LNCAP (cell line): ENCODE measurements at regions not wholly inside any gene's neighbourhood (a gene's known extent, or its start where the extent isn't known, plus 50 kb on each side); places are given as distances from the start of the nearest gene placed in this dataset.

Source experiments
- TF ChIP-seq, protein P1 (sequence below): fragments of 450-650 bp; IDR thresholded peaks from 2 replicates; pipeline ENCODE4 v1.5.1; 2017; ENCODE audit warnings: mild to moderate bottlenecking

DNA sequence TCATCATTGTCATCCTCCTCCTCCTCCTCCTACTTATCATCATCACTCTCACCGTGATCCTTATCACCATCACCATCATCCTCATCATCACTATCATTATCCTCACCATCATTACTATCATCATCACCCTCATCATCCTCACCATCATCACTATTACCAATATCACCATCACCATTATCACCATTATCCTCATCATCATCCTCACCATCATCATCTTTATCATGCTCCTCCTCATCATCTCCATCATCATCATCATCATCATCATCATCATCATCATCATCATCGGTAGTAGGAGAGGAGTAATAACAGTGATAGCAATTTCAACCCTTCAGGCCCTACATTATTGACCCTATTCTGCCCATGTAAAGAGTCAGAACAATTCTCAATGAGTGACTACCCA is 345.9 kb upstream of the ZNF32 start:
- TF ChIP-seq, protein P1, sequence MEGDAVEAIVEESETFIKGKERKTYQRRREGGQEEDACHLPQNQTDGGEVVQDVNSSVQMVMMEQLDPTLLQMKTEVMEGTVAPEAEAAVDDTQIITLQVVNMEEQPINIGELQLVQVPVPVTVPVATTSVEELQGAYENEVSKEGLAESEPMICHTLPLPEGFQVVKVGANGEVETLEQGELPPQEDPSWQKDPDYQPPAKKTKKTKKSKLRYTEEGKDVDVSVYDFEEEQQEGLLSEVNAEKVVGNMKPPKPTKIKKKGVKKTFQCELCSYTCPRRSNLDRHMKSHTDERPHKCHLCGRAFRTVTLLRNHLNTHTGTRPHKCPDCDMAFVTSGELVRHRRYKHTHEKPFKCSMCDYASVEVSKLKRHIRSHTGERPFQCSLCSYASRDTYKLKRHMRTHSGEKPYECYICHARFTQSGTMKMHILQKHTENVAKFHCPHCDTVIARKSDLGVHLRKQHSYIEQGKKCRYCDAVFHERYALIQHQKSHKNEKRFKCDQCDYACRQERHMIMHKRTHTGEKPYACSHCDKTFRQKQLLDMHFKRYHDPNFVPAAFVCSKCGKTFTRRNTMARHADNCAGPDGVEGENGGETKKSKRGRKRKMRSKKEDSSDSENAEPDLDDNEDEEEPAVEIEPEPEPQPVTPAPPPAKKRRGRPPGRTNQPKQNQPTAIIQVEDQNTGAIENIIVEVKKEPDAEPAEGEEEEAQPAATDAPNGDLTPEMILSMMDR: no peak

DNA sequence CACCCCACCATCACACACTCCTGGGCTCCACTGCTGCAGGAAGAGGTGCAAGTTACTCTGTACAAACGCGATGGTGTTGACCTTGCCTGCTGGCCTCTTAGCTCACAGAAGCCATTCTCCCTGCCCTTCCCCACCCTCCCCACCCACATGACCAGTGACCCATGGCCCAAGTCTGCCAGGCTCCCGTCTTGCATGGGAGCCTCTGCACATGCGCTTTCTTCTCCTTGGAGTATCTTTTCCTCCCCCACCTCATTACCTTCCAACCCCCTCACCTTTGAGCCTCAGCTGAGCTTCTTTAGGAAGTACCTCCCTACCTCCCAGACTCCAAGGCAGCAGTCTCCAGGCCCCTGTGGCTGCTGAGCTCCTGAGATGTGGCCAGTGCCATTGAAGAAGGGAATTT is 337.7 kb upstream of the ZNF32 start:
- TF ChIP-seq, protein P1: no peak

DNA sequence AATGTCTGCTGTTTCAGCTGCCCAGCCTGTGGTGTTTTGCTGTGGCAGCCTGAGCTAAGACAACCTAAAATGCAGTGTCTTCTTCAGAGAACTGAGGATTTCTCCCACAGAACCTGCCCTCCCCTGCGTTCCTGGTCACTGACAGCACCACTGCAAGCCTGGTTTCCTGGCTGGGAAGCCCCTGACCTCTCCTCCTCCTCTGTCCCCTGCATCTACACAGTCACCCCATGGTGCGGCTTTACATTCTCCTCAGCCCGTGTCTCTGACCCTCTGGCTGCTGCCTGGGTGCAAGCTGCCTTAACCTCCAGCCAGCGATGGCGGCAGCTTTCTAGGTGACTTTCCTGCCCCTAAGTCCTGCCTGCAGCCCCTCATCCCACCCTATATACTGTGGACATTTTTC is 337.3 kb upstream of the ZNF32 start:
- TF ChIP-seq, protein P1: no peak

DNA sequence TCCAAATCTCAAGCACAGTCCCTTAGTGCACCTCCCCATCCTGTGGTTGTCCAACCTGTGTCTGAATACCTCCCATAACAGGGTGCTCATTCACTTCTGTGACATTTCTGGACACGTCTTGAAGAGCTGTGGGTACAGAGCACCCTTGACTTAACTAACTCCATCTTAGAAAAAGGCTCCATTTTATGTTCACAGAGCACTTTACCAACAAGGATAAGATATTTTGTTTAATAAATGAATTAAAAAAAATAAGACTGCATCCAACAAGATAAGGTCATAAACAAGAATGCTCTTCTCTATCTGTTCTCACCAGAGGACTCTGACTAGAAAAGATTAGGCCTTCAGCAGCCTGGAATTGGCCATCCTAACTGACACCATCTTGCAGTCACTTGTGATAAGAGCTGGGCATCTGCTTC is 335.2 kb upstream of the ZNF32 start:
- TF ChIP-seq, protein P1: no peak

DNA sequence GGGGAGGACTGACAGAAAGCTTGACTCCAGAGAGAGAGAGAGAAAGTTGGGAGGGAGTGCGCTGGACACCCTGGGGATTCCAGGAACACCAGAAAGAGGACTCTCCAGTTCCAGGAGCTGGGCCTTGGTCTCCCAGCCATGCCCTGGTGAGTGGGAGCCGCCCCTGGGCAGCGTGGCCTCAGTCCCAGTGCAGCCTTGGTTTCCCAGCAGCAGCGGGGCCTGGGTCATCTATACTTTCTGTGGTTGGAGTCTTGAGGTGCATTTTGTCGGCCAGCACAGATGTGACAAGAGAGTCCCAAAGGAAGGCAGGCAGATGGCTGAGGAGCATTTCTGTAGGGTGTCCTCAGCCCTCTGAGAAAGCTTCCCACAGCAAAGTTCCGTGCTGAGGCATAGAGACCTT is 334.7 kb upstream of the ZNF32 start:
- TF ChIP-seq, protein P1: no peak

DNA sequence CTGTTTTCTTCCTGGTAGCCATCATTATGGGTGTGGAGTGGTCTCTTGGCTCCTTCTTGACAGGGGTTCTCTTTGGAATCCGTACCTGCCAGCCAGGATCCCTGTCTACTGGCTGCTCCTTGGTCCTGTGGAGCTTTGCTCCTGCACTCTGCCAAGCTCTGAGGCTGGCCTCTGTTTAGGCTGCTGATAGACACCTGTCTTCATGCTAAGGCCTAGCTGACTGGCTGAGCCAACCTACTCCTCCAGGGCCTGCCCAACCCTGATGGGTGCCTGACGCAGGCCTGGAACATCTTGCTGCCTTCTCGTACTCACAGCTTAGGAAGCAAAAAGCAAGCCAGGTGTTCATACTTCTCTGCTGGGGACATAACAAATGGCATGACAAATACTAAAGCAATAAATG is 333.6 kb upstream of the ZNF32 start:
- TF ChIP-seq, protein P1: no peak

DNA sequence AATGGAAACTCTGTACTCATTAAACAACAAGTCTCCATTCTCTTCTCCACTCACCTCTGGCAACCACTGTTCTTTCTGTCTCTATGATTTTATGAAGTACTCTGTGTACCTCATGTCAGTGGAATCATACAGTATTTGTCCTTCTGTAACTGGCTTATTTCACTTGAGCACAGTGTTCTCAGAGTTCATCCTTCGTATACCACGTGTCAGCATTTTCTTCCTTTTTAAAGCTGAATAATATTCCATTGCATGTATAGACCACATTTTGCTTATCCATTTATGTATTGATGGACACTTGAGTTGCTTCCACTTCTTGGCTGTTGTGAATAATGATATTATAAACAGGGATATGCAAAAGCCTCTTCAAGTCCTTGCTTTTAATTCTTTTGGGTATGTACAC is 333.0 kb upstream of the ZNF32 start:
- TF ChIP-seq, protein P1: no peak

DNA sequence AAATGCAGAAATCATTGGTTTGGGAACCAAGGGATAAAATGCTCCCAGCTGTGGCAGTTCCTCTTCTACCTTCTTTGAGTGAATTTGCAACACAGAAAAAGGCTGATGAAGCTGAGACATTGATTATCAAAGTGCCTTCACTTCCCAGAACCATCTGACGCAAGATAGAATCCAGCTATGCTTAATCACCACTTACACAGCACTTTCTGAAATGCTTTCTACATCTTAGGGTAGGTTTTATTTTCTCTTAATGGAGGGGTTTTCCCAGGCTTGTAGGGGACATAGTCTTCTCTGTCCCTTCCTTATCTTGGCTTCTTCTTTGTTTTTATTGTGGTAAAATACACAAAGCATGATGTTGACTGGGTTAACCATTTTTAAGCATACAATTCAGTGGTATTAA is 332.6 kb upstream of the ZNF32 start:
- TF ChIP-seq, protein P1: no peak
